HCT116 (cell line): ENCODE measurements at regions not wholly inside any gene's neighbourhood (a gene's known extent, or its start where the extent isn't known, plus 50 kb on each side); places are given as distances from the start of the nearest gene placed in this dataset.

ENCODE experiments used
- ATAC-seq: fragments of 200-7000 bp; cut with Tn5 transposase; 2 replicates; pipeline ENCODE4 v1.9.1; 2020; ENCODE audit warnings: mild to moderate bottlenecking, moderate library complexity
- BruUV-seq: library from RNA; stranded (reverse); fragments of 400-500 nt; replicated peaks from 2 replicates; lab custom pipeline; 2021; lab: Mats Ljungman, UMichigan
- CTCF ChIA-PET: fragments of 300-600 bp; sonication (Branson Sonifier 250); formaldehyde crosslinking; loops from one replicate; lab custom pipeline; 2021; ENCODE audit warnings: antibody characterized with exemption; lab: Charles Lee
- POLR2A ChIA-PET: fragments of 300-600, 350-600 bp; sonication (Branson Sonifier 250); formaldehyde crosslinking; loops from one replicate; lab custom pipeline; 2021; ENCODE audit warnings: antibody characterized with exemption; lab: Charles Lee
- RAD21 ChIA-PET, 2 experiments: fragments of 300-600 bp; sonication (Branson Sonifier 250); formaldehyde crosslinking; loops; one replicate each; lab custom pipeline; 2023; ENCODE audit warnings: low total read pairs in 2 of 2; ENCODE audit not compliant: uncharacterized antibody in 2 of 2, unreplicated experiment in 2 of 2, low non-redundant PET in 1 of 2; lab: Charles Lee
- DNase-seq: peaks from one replicate; pipeline ENCODE4 v3.0.0-alpha.2; 2010; ENCODE audit warnings: low read depth, low spot score
- H2AFZ ChIP-seq: fragments of 200-600 bp; shearing (Covaris generic), sonication (generic); 2 replicates; pipeline ENCODE4 v1.6.1; 2017; ENCODE audit warnings: low read depth, mixed run types, mixed read lengths, antibody characterized with exemption, low read length; ENCODE audit not compliant: poor library complexity, severe bottlenecking
- H3K27ac ChIP-seq: 2 replicates; pipeline ENCODE4 v1.5.1; 2012; ENCODE audit warnings: low read depth, low read length
- H3K27me3 ChIP-seq: fragments of 200-600 bp; sonication (generic); 2 replicates; pipeline ENCODE4 v1.6.1; 2016; ENCODE audit warnings: mixed run types, low read length, mixed read lengths; ENCODE audit not compliant: insufficient read depth
- H3K36me3 ChIP-seq, 2 experiments: fragments of 200-500 bp in 1 of 2; fragments of 200-600 bp in 1 of 2; sonication (Bioruptor generic) in 1 of 2; sonication (generic) in 1 of 2; 2 replicates each; pipeline versions ENCODE4 v1.5.1 to v1.6.1; 2014 to 2016; ENCODE audit warnings: low read length in 2 of 2, inconsistent platforms in 1 of 2, mixed read lengths in 1 of 2, mixed run types in 1 of 2; ENCODE audit not compliant: insufficient read depth in 2 of 2, control insufficient read depth in 1 of 2
- H3K4me1 ChIP-seq, 2 experiments: fragments of 200-600 bp in 1 of 2; sonication (generic) in 1 of 2; 2 replicates each; pipeline versions ENCODE4 v1.5.1 to v1.6.1; 2012 to 2017; ENCODE audit warnings: low read length in 2 of 2, inconsistent platforms in 1 of 2, mild to moderate bottlenecking in 1 of 2, mixed read lengths in 1 of 2, mixed run types in 1 of 2, moderate library complexity in 1 of 2; ENCODE audit not compliant: insufficient read depth in 2 of 2, control insufficient read depth in 1 of 2
- H3K4me2 ChIP-seq: fragments of 200-600 bp; sonication (generic); 2 replicates; pipeline ENCODE4 v1.6.1; 2017; ENCODE audit warnings: mixed run types, low read length, mixed read lengths
- H3K4me3 ChIP-seq, 2 experiments: fragments of 200-600 bp in 1 of 2; sonication (generic) in 1 of 2; replicated peaks in 1 of 2; 2 replicates each; pipeline ENCODE4 v1.5.1; 2011 to 2016; ENCODE audit warnings: low read length in 2 of 2, control low read depth in 1 of 2, low read depth in 1 of 2, mild to moderate bottlenecking in 1 of 2, mixed read lengths in 1 of 2, mixed run types in 1 of 2
- H3K79me2 ChIP-seq: fragments of 200-600 bp; sonication (generic); 2 replicates; pipeline ENCODE4 v1.6.1; 2017; ENCODE audit warnings: mild to moderate bottlenecking, mixed run types, low read length, moderate library complexity, mixed read lengths; ENCODE audit not compliant: insufficient read depth
- H3K9ac ChIP-seq: fragments of 200-600 bp; sonication (generic); 2 replicates; pipeline ENCODE4 v1.6.1; 2016; ENCODE audit warnings: low read length, mixed read lengths
- H3K9me2 ChIP-seq: fragments of 200-600 bp; sonication (generic), shearing (Covaris generic); 2 replicates; pipeline ENCODE4 v1.6.1; 2017; ENCODE audit warnings: mixed run types, mild to moderate bottlenecking, moderate library complexity; ENCODE audit not compliant: insufficient read depth
- H3K9me3 ChIP-seq, 2 experiments: fragments of 200-500 bp in 1 of 2; fragments of 200-600 bp in 1 of 2; sonication (Bioruptor generic) in 1 of 2; sonication (generic) in 1 of 2; 2 replicates each; pipeline ENCODE4 v1.6.1; 2014 to 2017; ENCODE audit warnings: low read length in 2 of 2, mixed read lengths in 2 of 2, inconsistent platforms in 1 of 2, low read depth in 1 of 2, mild to moderate bottlenecking in 1 of 2, mixed run types in 1 of 2, moderate library complexity in 1 of 2; ENCODE audit not compliant: control insufficient read depth in 1 of 2, insufficient read depth in 1 of 2
- H4K20me1 ChIP-seq: fragments of 200-600 bp; sonication (generic), shearing (Covaris generic); 2 replicates; pipeline ENCODE4 v1.6.1; 2017; ENCODE audit warnings: mixed run types, mild to moderate bottlenecking, moderate library complexity; ENCODE audit not compliant: insufficient read depth
- CEBPB ChIP-seq: IDR thresholded peaks from 2 replicates; pipeline ENCODE4 v1.6.1; 2012; ENCODE audit warnings: low read depth
- CTCF ChIP-seq, 3 experiments: fragments of 200-600 bp in 1 of 3; sonication (generic) in 1 of 3; IDR thresholded peaks in 2 of 3; conservative IDR thresholded peaks in 1 of 3; 2 replicates each; pipeline ENCODE4 v1.5.1; 2012 to 2017; ENCODE audit warnings: low read depth in 2 of 3, low read length in 2 of 3, antibody characterized with exemption in 1 of 3, borderline replicate concordance in 1 of 3, control low read depth in 1 of 3, mild to moderate bottlenecking in 1 of 3, mixed read lengths in 1 of 3, mixed run types in 1 of 3, moderate library complexity in 1 of 3; ENCODE audit not compliant: insufficient read depth in 1 of 3
- EGR1 ChIP-seq: IDR thresholded peaks from 2 replicates; pipeline ENCODE4 v1.6.1; 2012; ENCODE audit warnings: low read depth
- ELF1 ChIP-seq: IDR thresholded peaks from 2 replicates; pipeline ENCODE4 v1.6.1; 2012; ENCODE audit warnings: low read depth, borderline replicate concordance
- EZH2 ChIP-seq: fragments of 200-600 bp; sonication (generic); IDR thresholded peaks from 2 replicates; pipeline ENCODE4 v1.6.1; 2017; ENCODE audit warnings: antibody characterized with exemption, mixed run types
- EZH2phosphoT487 ChIP-seq: fragments of 200-600 bp; IDR thresholded peaks from 2 replicates; pipeline ENCODE4 v1.6.1; 2018; ENCODE audit warnings: antibody characterized with exemption, borderline replicate concordance
- FOSL1 ChIP-seq: IDR thresholded peaks from 2 replicates; pipeline ENCODE4 v1.6.1; 2012; ENCODE audit warnings: low read depth
- MAX ChIP-seq: IDR thresholded peaks from 2 replicates; pipeline ENCODE4 v1.6.1; 2012
- POLR2A ChIP-seq: IDR thresholded peaks from 2 replicates; pipeline ENCODE4 v1.7.0; 2011; ENCODE audit warnings: borderline replicate concordance; ENCODE audit not compliant: insufficient read depth, insufficient read length; ENCODE audit errors: extremely low read depth
- POLR2AphosphoS5 ChIP-seq: IDR thresholded peaks from 2 replicates; pipeline ENCODE4 v1.6.1; 2011; ENCODE audit warnings: mild to moderate bottlenecking, low read depth, low read length, moderate library complexity
- REST ChIP-seq: IDR thresholded peaks from 2 replicates; pipeline ENCODE4 v1.6.1; 2012; ENCODE audit warnings: low read depth
- YY1 ChIP-seq: IDR thresholded peaks from 2 replicates; pipeline ENCODE4 v1.6.1; 2011; ENCODE audit warnings: low read length, low read depth, moderate library complexity, mild to moderate bottlenecking; ENCODE audit not compliant: insufficient replicate concordance; ENCODE audit errors: extremely low read depth
- ZBTB33 ChIP-seq: IDR thresholded peaks from 2 replicates; pipeline ENCODE4 v1.6.1; 2011; ENCODE audit warnings: mild to moderate bottlenecking, low read length, moderate library complexity; ENCODE audit not compliant: insufficient replicate concordance; ENCODE audit errors: extremely low read depth
- ZNF274 ChIP-seq: fragments of 200-500 bp; sonication (Bioruptor generic); IDR thresholded peaks from 2 replicates; pipeline ENCODE4 v1.6.1; 2014; ENCODE audit warnings: mild to moderate bottlenecking, low read depth, low read length, inconsistent platforms
- intact Hi-C: fragments of 100-400 bp; cut with micrococcal nuclease; formaldehyde crosslinking; loops from 2 replicates; pipeline ENCODE4 v1.10.0; 2022

- H3K9me3 ChIP-seq, result no peaks in the 10 kb centered on the region
- H2AFZ ChIP-seq, result no peak overlapping the region
- POLR2A ChIA-PET, result no interaction called here
- intact Hi-C loops, result no loop called here
- H3K79me2 ChIP-seq, result no peaks in the 10 kb centered on the region
- no peaks in the 10 kb centered on the region for H3K36me3 ChIP-seq
- no peak for DNase-seq
- no peaks in the 10 kb centered on the region for H4K20me1 ChIP-seq
- no peak for ATAC-seq
- H3K9me2 ChIP-seq, result no peaks in the 10 kb centered on the region
- CTCF ChIA-PET, result no interaction called here
- H3K9ac ChIP-seq, result no peak overlapping the region
- H3K27ac ChIP-seq, result no peak overlapping the region
- peaks cover 8% of the 10 kb centered on the region for H3K27me3 ChIP-seq
- no peaks in the 10 kb centered on the region for H3K4me1 ChIP-seq
- no peak overlapping the region for H3K4me2 ChIP-seq
- RAD21 ChIA-PET, result no interaction called here
- no peak overlapping the region for H3K4me3 ChIP-seq
- BruUV-seq, result no TSS peak
- TF ChIP-seq CTCF (IDR thresholded peaks at IDR 0.05 in 2 of 3, conservative IDR thresholded peaks at IDR 0.05 in 1 of 3; ENCODE audit: borderline replicate concordance in 1 of 3, insufficient read depth in 1 of 3, low read depth in 2 of 3, low read length in 2 of 3), result no peak
- no peak for TF ChIP-seq POLR2A
- TF ChIP-seq REST, result no peak
- no peak for TF ChIP-seq FOSL1
- no peak for TF ChIP-seq ZNF274
- TF ChIP-seq POLR2AphosphoS5, result no peak
- TF ChIP-seq ZBTB33, result no peak
- TF ChIP-seq CEBPB, result no peak
- TF ChIP-seq EZH2phosphoT487, result no peak
- TF ChIP-seq EGR1, result no peak
- no peak for TF ChIP-seq ELF1
- no peak for TF ChIP-seq MAX
- TF ChIP-seq YY1, result no peak
- no peak for TF ChIP-seq EZH2
Measured at GRCh38 chr13:39803156-39803555, 147.7 kb downstream of the COG6 start.
